ENCODE measurements at regions not wholly inside any gene's neighbourhood (a gene's known extent, or its start where the extent isn't known, plus 50 kb on each side); places are given as distances from the start of the nearest gene placed in this dataset.

- TF ChIP-seq CTCF (IDR thresholded peaks at IDR 0.05) (no peak), POLR2A (IDR thresholded peaks at IDR 0.05) (no peak)
These were observed 107.7 kb upstream of the B3GAT1 start for GRCh38 chr11:134519788-134520187.
